OCI-LY7 (cell line): ENCODE measurements at regions not wholly inside any gene's neighbourhood (a gene's known extent, or its start where the extent isn't known, plus 50 kb on each side); places are given as distances from the start of the nearest gene placed in this dataset.

ENCODE experiments used
- BruUV-seq: library from RNA; stranded (reverse); fragments of 400-500 nt; replicated peaks from 2 replicates; lab custom pipeline; 2021; lab: Mats Ljungman, UMichigan
- CTCF ChIA-PET: fragments of 300-600 bp; sonication (Branson Sonifier 250); formaldehyde crosslinking; loops from one replicate; lab custom pipeline; 2022; ENCODE audit warnings: antibody characterized with exemption; ENCODE audit not compliant: unreplicated experiment; lab: Charles Lee
- POLR2A ChIA-PET: fragments of 300-600 bp; sonication (Branson Sonifier 250); formaldehyde crosslinking; loops from one replicate; lab custom pipeline; 2022; ENCODE audit warnings: antibody characterized with exemption; lab: Charles Lee
- DNase-seq: peaks from one replicate; pipeline ENCODE4 v3.0.0-alpha.2; 2015; ENCODE audit warnings: low spot score
- H2AFZ ChIP-seq: fragments of 200-600 bp; sonication (generic), shearing (Covaris generic); 2 replicates; pipeline ENCODE4 v1.6.1; 2014; ENCODE audit warnings: mild to moderate bottlenecking, antibody characterized with exemption, low read length, moderate library complexity
- H3K27ac ChIP-seq: fragments of 200-600 bp; sonication (generic); 2 replicates; pipeline ENCODE4 v1.5.1; 2014; ENCODE audit warnings: mixed run types, low read depth, mild to moderate bottlenecking, moderate library complexity, low read length, inconsistent platforms; ENCODE audit not compliant: poor library complexity, severe bottlenecking
- H3K36me3 ChIP-seq: fragments of 200-600 bp; sonication (generic); 2 replicates; pipeline ENCODE4 v1.6.1; 2014; ENCODE audit warnings: mild to moderate bottlenecking, antibody characterized with exemption, low read length, moderate library complexity, mixed read lengths; ENCODE audit not compliant: insufficient read depth
- H3K4me1 ChIP-seq: fragments of 200-600 bp; sonication (generic); 2 replicates; pipeline ENCODE4 v1.5.1; 2014; ENCODE audit warnings: mild to moderate bottlenecking, low read length; ENCODE audit not compliant: insufficient read depth, poor library complexity, severe bottlenecking
- H3K4me2 ChIP-seq: fragments of 200-600 bp; sonication (generic); 2 replicates; pipeline ENCODE4 v1.6.1; 2014; ENCODE audit warnings: mild to moderate bottlenecking, low read length
- H3K4me3 ChIP-seq: fragments of 200-600 bp; sonication (generic); 2 replicates; pipeline ENCODE4 v1.5.1; 2014; ENCODE audit warnings: mild to moderate bottlenecking, low read depth, low read length; ENCODE audit not compliant: poor library complexity, severe bottlenecking
- H3K79me2 ChIP-seq: fragments of 200-600 bp; sonication (generic); 2 replicates; pipeline ENCODE4 v1.6.1; 2016; ENCODE audit warnings: low read depth, mild to moderate bottlenecking, low read length, moderate library complexity, mixed read lengths; ENCODE audit not compliant: insufficient read depth
- H3K9me2 ChIP-seq: fragments of 200-600 bp; sonication (generic); 2 replicates; pipeline ENCODE4 v1.6.1; 2016; ENCODE audit warnings: mild to moderate bottlenecking, low read length, mixed read lengths; ENCODE audit not compliant: insufficient read depth
- H3K9me3 ChIP-seq: fragments of 200-600 bp; sonication (generic); 2 replicates; pipeline ENCODE4 v1.6.1; 2014; ENCODE audit warnings: mild to moderate bottlenecking, mixed run types, low read length, mixed read lengths
- H4K20me1 ChIP-seq: fragments of 200-600 bp; sonication (generic); 2 replicates; pipeline ENCODE4 v1.6.1; 2014; ENCODE audit warnings: mild to moderate bottlenecking, antibody characterized with exemption, low read length, moderate library complexity, mixed read lengths; ENCODE audit not compliant: insufficient read depth
- EZH2phosphoT487 ChIP-seq: fragments of 200-600 bp; sonication (generic); IDR thresholded peaks from 2 replicates; pipeline ENCODE4 v1.6.1; 2018; ENCODE audit warnings: low read depth, borderline replicate concordance, mild to moderate bottlenecking, mixed run types, antibody characterized with exemption, low read length, moderate library complexity, mixed read lengths
- intact Hi-C: fragments of 100-400 bp; cut with micrococcal nuclease; formaldehyde crosslinking; loops from one replicate; pipeline ENCODE4 v1.10.0; 2022; ENCODE audit not compliant: unreplicated experiment
- TF ChIP-seq, protein P1 (sequence below): fragments of 200-600 bp; sonication (generic); conservative IDR thresholded peaks from 2 replicates; pipeline ENCODE4 v1.5.1; 2014; ENCODE audit warnings: mild to moderate bottlenecking, antibody characterized with exemption, low read length, moderate library complexity, mixed read lengths

DNA sequence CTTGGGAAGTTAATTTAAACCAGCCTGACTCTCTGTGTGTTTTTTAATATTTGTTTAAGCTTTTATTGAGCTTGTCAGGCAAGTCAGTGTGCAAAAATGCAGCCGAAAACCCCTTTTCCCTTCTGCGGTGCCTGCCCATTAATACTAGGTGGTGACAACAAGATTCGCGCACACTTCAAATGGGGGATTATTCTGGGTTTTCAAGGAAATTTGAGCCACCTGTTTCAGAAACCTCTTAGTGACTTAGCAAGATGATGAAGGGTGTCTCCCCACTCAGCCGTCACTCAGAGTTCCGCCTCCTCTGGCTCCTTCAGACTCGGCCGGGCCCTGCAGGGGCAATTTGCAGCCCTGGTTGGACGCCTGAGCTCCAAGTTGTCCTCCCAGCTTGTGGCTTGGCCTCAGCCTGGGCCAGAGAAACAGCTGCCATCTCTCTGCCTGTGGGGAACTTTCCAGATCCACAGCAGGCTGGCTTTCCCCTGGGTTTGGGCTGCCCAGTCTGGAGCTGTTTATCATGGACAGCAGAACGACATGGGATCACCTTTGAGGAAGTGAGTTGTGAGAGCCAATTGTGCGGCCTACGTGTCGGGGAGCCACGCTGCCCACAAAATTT lies 75.9 kb downstream of the SPRY4 start:
- H3K4me1 ChIP-seq, result no peaks in the 10 kb centered on the region
- intact Hi-C loops, result no loop called here
- H3K4me3 ChIP-seq, result no peak overlapping the region
- DNase-seq, result no peak
- H3K27ac ChIP-seq, result no peak overlapping the region
- H3K4me2 ChIP-seq, result no peak overlapping the region
- CTCF ChIA-PET, result no interaction called here
- no peak overlapping the region for H2AFZ ChIP-seq
- TF ChIP-seq, protein P1, sequence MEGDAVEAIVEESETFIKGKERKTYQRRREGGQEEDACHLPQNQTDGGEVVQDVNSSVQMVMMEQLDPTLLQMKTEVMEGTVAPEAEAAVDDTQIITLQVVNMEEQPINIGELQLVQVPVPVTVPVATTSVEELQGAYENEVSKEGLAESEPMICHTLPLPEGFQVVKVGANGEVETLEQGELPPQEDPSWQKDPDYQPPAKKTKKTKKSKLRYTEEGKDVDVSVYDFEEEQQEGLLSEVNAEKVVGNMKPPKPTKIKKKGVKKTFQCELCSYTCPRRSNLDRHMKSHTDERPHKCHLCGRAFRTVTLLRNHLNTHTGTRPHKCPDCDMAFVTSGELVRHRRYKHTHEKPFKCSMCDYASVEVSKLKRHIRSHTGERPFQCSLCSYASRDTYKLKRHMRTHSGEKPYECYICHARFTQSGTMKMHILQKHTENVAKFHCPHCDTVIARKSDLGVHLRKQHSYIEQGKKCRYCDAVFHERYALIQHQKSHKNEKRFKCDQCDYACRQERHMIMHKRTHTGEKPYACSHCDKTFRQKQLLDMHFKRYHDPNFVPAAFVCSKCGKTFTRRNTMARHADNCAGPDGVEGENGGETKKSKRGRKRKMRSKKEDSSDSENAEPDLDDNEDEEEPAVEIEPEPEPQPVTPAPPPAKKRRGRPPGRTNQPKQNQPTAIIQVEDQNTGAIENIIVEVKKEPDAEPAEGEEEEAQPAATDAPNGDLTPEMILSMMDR, result no peak
- no peak for TF ChIP-seq EZH2phosphoT487
- no peaks in the 10 kb centered on the region for H4K20me1 ChIP-seq
- no peaks in the 10 kb centered on the region for H3K79me2 ChIP-seq
- POLR2A ChIA-PET, result interaction anchor here (0.8 to 1.1 kb wide), 2 partner anchors 19 to 28 kb away, joined by 3 read pairs; no protein-coding TSS in a partner anchor
- H3K9me2 ChIP-seq, result no peaks in the 10 kb centered on the region
- no peaks in the 10 kb centered on the region for H3K36me3 ChIP-seq
- BruUV-seq, result no TSS peak
- no peaks in the 10 kb centered on the region for H3K9me3 ChIP-seq

DNA sequence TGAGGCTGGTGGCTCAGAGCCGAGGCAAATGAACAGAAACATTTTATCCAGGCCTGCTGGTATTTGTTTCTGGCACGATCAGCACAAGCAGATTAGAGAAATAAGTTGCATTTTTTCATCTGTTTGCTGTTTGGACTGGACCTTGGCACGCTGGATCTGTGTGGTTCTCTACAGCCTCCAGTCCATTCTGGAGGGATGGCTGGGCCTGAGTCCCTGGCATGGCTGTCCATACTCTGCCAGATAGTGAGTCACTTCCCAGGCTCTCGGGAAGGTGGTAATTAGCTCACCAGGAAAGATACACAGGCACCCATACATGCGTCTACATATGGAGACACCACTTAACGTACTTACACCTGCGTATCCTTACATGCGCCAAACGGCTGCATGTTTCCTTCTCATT lies 78.6 kb downstream of the SPRY4 start:
- no peak overlapping the region for H3K4me2 ChIP-seq
- no peak overlapping the region for H3K4me3 ChIP-seq
- no peaks in the 10 kb centered on the region for H3K79me2 ChIP-seq
- no peaks in the 10 kb centered on the region for H3K9me2 ChIP-seq
- no TSS peak for BruUV-seq
- TF ChIP-seq, protein P1, result no peak
- no peak for TF ChIP-seq EZH2phosphoT487
- H3K36me3 ChIP-seq, result no peaks in the 10 kb centered on the region
- H4K20me1 ChIP-seq, result no peaks in the 10 kb centered on the region
- no peak for DNase-seq
- POLR2A ChIA-PET, result no interaction called here
- no peak overlapping the region for H2AFZ ChIP-seq
- H3K4me1 ChIP-seq, result no peaks in the 10 kb centered on the region
- H3K9me3 ChIP-seq, result no peaks in the 10 kb centered on the region
- H3K27ac ChIP-seq, result no peak overlapping the region
- intact Hi-C loops, result no loop called here
- CTCF ChIA-PET, result no interaction called here

DNA sequence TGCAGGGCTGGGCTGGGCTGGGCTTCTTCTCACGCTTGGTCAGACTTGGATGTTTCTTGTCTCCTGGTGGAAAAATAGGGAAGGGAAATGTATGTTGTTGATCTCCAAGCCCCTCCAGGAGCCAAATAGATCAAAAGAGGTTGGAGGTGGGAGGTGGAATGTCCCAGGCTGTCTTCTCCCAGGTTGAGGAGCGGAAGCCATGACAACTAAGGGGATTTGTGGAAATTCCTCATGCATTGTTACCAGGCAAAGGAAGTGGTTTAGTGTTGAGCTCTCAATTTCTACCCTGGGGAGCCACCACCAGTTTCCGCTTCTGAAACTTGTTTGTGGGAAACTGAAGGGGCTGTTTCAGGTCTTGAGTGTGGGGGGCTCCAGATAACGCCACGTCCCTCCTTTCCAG lies 79.0 kb downstream of the SPRY4 start:
- no peak overlapping the region for H2AFZ ChIP-seq
- H3K79me2 ChIP-seq, result no peaks in the 10 kb centered on the region
- no peaks in the 10 kb centered on the region for H3K4me1 ChIP-seq
- no peak for DNase-seq
- no peaks in the 10 kb centered on the region for H3K9me2 ChIP-seq
- H4K20me1 ChIP-seq, result no peaks in the 10 kb centered on the region
- BruUV-seq, result no TSS peak
- no peak overlapping the region for H3K27ac ChIP-seq
- H3K9me3 ChIP-seq, result no peaks in the 10 kb centered on the region
- H3K4me2 ChIP-seq, result no peak overlapping the region
- intact Hi-C loops, result no loop called here
- ChIA-PET POLR2A (interaction anchor here (0.6 kb wide), 1 partner anchor 49 kb away, joined by 3 read pairs; no protein-coding TSS in a partner anchor), CTCF (no interaction called here)
- TF ChIP-seq, protein P1, result no peak
- no peak for TF ChIP-seq EZH2phosphoT487
- no peaks in the 10 kb centered on the region for H3K36me3 ChIP-seq
- H3K4me3 ChIP-seq, result no peak overlapping the region
